Caco-2 (cell line): ENCODE measurements at regions not wholly inside any gene's neighbourhood (a gene's known extent, or its start where the extent isn't known, plus 50 kb on each side); places are given as distances from the start of the nearest gene placed in this dataset.

Experiments used
- BruUV-seq: library from RNA; stranded (reverse); fragments of 400-500 nt; replicated peaks from 2 replicates; lab custom pipeline; 2021; lab: Mats Ljungman, UMichigan
- CTCF ChIA-PET: fragments of 300-600 bp; sonication (Branson Sonifier 250); formaldehyde crosslinking; loops from one replicate; lab custom pipeline; 2022; ENCODE audit warnings: antibody characterized with exemption; lab: Charles Lee
- POLR2A ChIA-PET: fragments of 300-600 bp; sonication (Branson Sonifier 250); formaldehyde crosslinking; loops from one replicate; lab custom pipeline; 2022; ENCODE audit warnings: antibody characterized with exemption; lab: Charles Lee
- DNase-seq, 2 experiments: peaks; one replicate each; pipeline versions ENCODE4 v3.0.0 to v3.0.0-alpha.2; 2020 to 2022
- H3K27me3 ChIP-seq: replicated peaks from 2 replicates; pipeline ENCODE4 v1.6.0; 2011; ENCODE audit warnings: low read length; ENCODE audit not compliant: control insufficient read depth, insufficient read depth
- H3K36me3 ChIP-seq: 2 replicates; pipeline ENCODE4 v1.5.1; 2011; ENCODE audit warnings: low read length; ENCODE audit not compliant: control insufficient read depth, insufficient read depth
- H3K4me1 ChIP-seq: fragments of 250-450 bp; sonication (Bioruptor Pico); 2 replicates; pipeline ENCODE4 v1.5.1; 2020; ENCODE audit warnings: mild to moderate bottlenecking
- H3K4me3 ChIP-seq: 2 replicates; pipeline ENCODE4 v1.5.1; 2011; ENCODE audit warnings: low read depth, mild to moderate bottlenecking, control low read depth, low read length
- H3K9me3 ChIP-seq: fragments of 250-450 bp; sonication (Bioruptor Pico); 2 replicates; pipeline ENCODE4 v1.5.1; 2020; ENCODE audit warnings: mild to moderate bottlenecking, moderate library complexity
- H3K27ac Mint-ChIP-seq: one replicate; pipeline ENCODE4 v1.8.0; 2022; ENCODE audit warnings: mixed read lengths; ENCODE audit not compliant: unreplicated experiment
- H3K27me3 Mint-ChIP-seq: one replicate; pipeline ENCODE4 v1.8.0; 2022; ENCODE audit warnings: mixed read lengths; ENCODE audit not compliant: insufficient read depth, unreplicated experiment
- H3K36me3 Mint-ChIP-seq: one replicate; pipeline ENCODE4 v1.8.0; 2022; ENCODE audit warnings: mild to moderate bottlenecking, mixed read lengths; ENCODE audit not compliant: insufficient read depth, unreplicated experiment
- H3K4me1 Mint-ChIP-seq: one replicate; pipeline ENCODE4 v1.8.0; 2022; ENCODE audit warnings: low read depth, mixed read lengths; ENCODE audit not compliant: unreplicated experiment
- H3K4me3 Mint-ChIP-seq: one replicate; pipeline ENCODE4 v1.8.0; 2022; ENCODE audit warnings: mild to moderate bottlenecking, moderate library complexity, mixed read lengths; ENCODE audit not compliant: unreplicated experiment
- H3K9me3 Mint-ChIP-seq: one replicate; pipeline ENCODE4 v1.8.0; 2022; ENCODE audit warnings: mixed read lengths; ENCODE audit not compliant: unreplicated experiment
- CTCF ChIP-seq, 2 experiments: fragments of 200-600 bp in 1 of 2; IDR thresholded peaks; 1 replicate in 1 of 2; 2 replicates in 1 of 2; pipeline versions ENCODE4 v1.5.1 to v1.8.0; 2011 to 2022; ENCODE audit warnings: antibody characterized with exemption in 1 of 2, control low read depth in 1 of 2, inconsistent platforms in 1 of 2, low read depth in 1 of 2, low read length in 1 of 2, mild to moderate bottlenecking in 1 of 2, moderate library complexity in 1 of 2; ENCODE audit not compliant: insufficient read depth in 1 of 2, severe bottlenecking in 1 of 2, unreplicated experiment in 1 of 2
- intact Hi-C: fragments of 100-400 bp; cut with micrococcal nuclease; formaldehyde crosslinking; loops from one replicate; pipeline ENCODE4 v1.10.0; 2022; ENCODE audit not compliant: unreplicated experiment

- H3K27ac Mint-ChIP-seq = peak overlapping the region; percentile 50
- POLR2A ChIA-PET = no interaction called here
- BruUV-seq = no TSS peak
- no peak for TF ChIP-seq CTCF (IDR thresholded peaks at IDR 0.05; ENCODE audit: insufficient read depth in 1 of 2, low read depth in 1 of 2, low read length in 1 of 2, severe bottlenecking in 1 of 2, unreplicated experiment in 1 of 2)
- no peak overlapping the region for H3K4me3 ChIP-seq
- no peaks in the 10 kb centered on the region for H3K27me3 Mint-ChIP-seq
- intact Hi-C loops = no loop called here
- no peaks in the 10 kb centered on the region for H3K36me3 ChIP-seq
- H3K4me1 Mint-ChIP-seq = peaks cover 28% of the 10 kb centered on the region
- no peaks in the 10 kb centered on the region for H3K9me3 ChIP-seq
- CTCF ChIA-PET = no interaction called here
- peaks cover 3% of the 10 kb centered on the region for H3K36me3 Mint-ChIP-seq
- no peaks in the 10 kb centered on the region for H3K27me3 ChIP-seq
- no peak overlapping the region for H3K4me3 Mint-ChIP-seq
- no peak for DNase-seq
- H3K9me3 Mint-ChIP-seq = peaks cover 15% of the 10 kb centered on the region
- peaks cover 15% of the 10 kb centered on the region for H3K4me1 ChIP-seq
These were observed 56.3 kb upstream of the SPRY1 start for GRCh38 chr4:123340381-123340701.

GRCh38 chr4:123342498-123342897 lies 54.1 kb upstream of the SPRY1 start:
- Mint-ChIP-seq H3K36me3 (no peaks in the 10 kb centered on the region), H3K9me3 (peaks cover 2% of the 10 kb centered on the region), H3K27me3 (no peaks in the 10 kb centered on the region), H3K4me3 (no peak overlapping the region), H3K27ac (no peak overlapping the region), H3K4me1 (peaks cover 31% of the 10 kb centered on the region)
- TF ChIP-seq CTCF (IDR thresholded peaks at IDR 0.05; ENCODE audit: insufficient read depth in 1 of 2, low read depth in 1 of 2, low read length in 1 of 2, severe bottlenecking in 1 of 2, unreplicated experiment in 1 of 2) = no peak
- no TSS peak for BruUV-seq
- Histone ChIP-seq H3K4me3 (no peak overlapping the region), H3K9me3 (no peaks in the 10 kb centered on the region), H3K36me3 (no peaks in the 10 kb centered on the region), H3K27me3 (no peaks in the 10 kb centered on the region), H3K4me1 (peaks cover 9% of the 10 kb centered on the region)
- intact Hi-C loops = no loop called here
- ChIA-PET CTCF (no interaction called here), POLR2A (no interaction called here)
- no peak for DNase-seq

GRCh38 chr4:123343400-123344041 lies 53.1 kb upstream of the SPRY1 start:
- Mint-ChIP-seq H3K27me3 (no peaks in the 10 kb centered on the region), H3K36me3 (no peaks in the 10 kb centered on the region), H3K4me3 (no peak overlapping the region), H3K4me1 (peaks cover 32% of the 10 kb centered on the region), H3K9me3 (no peaks in the 10 kb centered on the region), H3K27ac (no peak overlapping the region)
- POLR2A ChIA-PET = no interaction called here
- H3K4me1 ChIP-seq = peaks cover 14% of the 10 kb centered on the region
- no peaks in the 10 kb centered on the region for H3K27me3 ChIP-seq
- intact Hi-C loops = no loop called here
- no peak for DNase-seq
- CTCF ChIA-PET = no interaction called here
- no TSS peak for BruUV-seq
- H3K9me3 ChIP-seq = no peaks in the 10 kb centered on the region
- no peaks in the 10 kb centered on the region for H3K36me3 ChIP-seq
- no peak for TF ChIP-seq CTCF (IDR thresholded peaks at IDR 0.05; ENCODE audit: insufficient read depth in 1 of 2, low read depth in 1 of 2, low read length in 1 of 2, severe bottlenecking in 1 of 2, unreplicated experiment in 1 of 2)
- H3K4me3 ChIP-seq = no peak overlapping the region
